Stomach (tissue), 8 donors: ENCODE measurements at regions not wholly inside any gene's neighbourhood (a gene's known extent, or its start where the extent isn't known, plus 50 kb on each side); places are given as distances from the start of the nearest gene placed in this dataset.

ENCODE experiments used
- DNase-seq, 2 donors: peaks; one replicate each; pipeline versions ENCODE4 v3.0.0 to v3.0.0-alpha.2; 2013 to 2019
- H3K27ac ChIP-seq, 5 donors: fragments of 200-600 bp in 4 of 5; sonication (generic) in 4 of 5; one replicate each; pipeline ENCODE4 v1.5.1; 2013 to 2019; ENCODE audit warnings: mild to moderate bottlenecking in 1 of 5, moderate library complexity in 1 of 5
- H3K27me3 ChIP-seq, 3 donors: fragments of 200-600 bp; sonication (generic); one replicate each; pipeline ENCODE4 v1.5.1; 2017 to 2019; ENCODE audit warnings: mixed run types in 1 of 3
- H3K36me3 ChIP-seq, 4 donors: fragments of 200-600 bp; sonication (generic); 1 replicate in 3 of 4; 2 replicates in 1 of 4; pipeline ENCODE4 v1.5.1; 2016 to 2019
- H3K4me1 ChIP-seq, 4 donors: fragments of 200-600 bp; sonication (generic); one replicate each; pipeline ENCODE4 v1.5.1; 2016 to 2019
- H3K4me3 ChIP-seq, 4 donors: fragments of 200-600 bp; sonication (generic) in 3 of 4; one replicate each; pipeline ENCODE4 v1.5.1; 2016 to 2019; ENCODE audit warnings: mild to moderate bottlenecking in 1 of 4
- H3K9me3 ChIP-seq, 4 donors: fragments of 200-600 bp; sonication (generic); one replicate each; pipeline ENCODE4 v1.5.1; 2016 to 2019
- CTCF ChIP-seq, 7 experiments: fragments of 450-650 bp in 4 of 7; fragments of 200-600 bp in 3 of 7; sonication (generic) in 3 of 7; IDR thresholded peaks; one replicate each; pipeline ENCODE4 v1.5.1; 2016 to 2019; ENCODE audit warnings: antibody characterized with exemption in 7 of 7, control low read depth in 2 of 7, mild to moderate bottlenecking in 1 of 7
- EP300 ChIP-seq: sonication (generic); formaldehyde crosslinking; IDR thresholded peaks from one replicate; pipeline ENCODE4 v1.6.1; 2017; ENCODE audit warnings: antibody characterized with exemption
- POLR2A ChIP-seq, 4 donors: fragments of 450-650 bp; IDR thresholded peaks; one replicate each; pipeline ENCODE4 v1.6.1; 2016; ENCODE audit warnings: antibody characterized with exemption in 4 of 4, control low read depth in 2 of 4, mild to moderate bottlenecking in 1 of 4, moderate library complexity in 1 of 4
- POLR2AphosphoS5 ChIP-seq, 3 donors: sonication (generic); formaldehyde crosslinking; IDR thresholded peaks; one replicate each; pipeline ENCODE4 v1.6.1; 2016; ENCODE audit warnings: antibody characterized with exemption in 3 of 3
- WGBS, 5 donors: extraction: QIAGEN DNeasy Blood & Tissue Kit in 3 of 5; methylation state at CpG; one replicate each; pipeline versions ENCODE4 v1.1.5 to v1.1.7; 2013 to 2018; 5-methylcytosine and 5-hydroxymethylcytosine counted together
- intact Hi-C: fragments of 100-400 bp; cut with DNase I; formaldehyde crosslinking; loops from one replicate; pipeline ENCODE4 v1.15.1; 2023; ENCODE audit warnings: low total_unique reads
- donor health status: healthy with polysubstance abuse.
- donor health status: Bipolar disorder and iron deficiency.
- donor health status: healthy.

DNA sequence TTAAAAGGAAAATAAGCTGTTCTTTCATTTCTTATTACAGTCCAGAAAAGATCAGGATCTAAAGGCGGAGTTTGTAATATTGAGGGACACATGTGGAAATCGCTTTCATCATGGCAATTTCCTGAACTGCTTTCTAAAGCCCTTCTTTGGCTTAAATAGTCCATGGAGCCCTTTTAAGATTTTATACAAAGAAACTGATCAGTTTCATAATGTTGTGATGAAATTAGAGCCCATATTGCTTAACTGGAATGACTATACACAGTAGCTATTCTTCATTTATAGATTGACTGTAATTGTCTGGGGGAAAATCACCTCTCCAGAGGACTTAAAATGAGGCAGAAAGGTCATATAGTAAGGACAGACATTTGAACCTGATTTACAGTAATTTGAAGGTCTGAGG is 322.2 kb downstream of the ETAA1 start:
- H3K9me3 ChIP-seq = peaks cover 0 to 13% (median 0%) of the 10 kb centered on the region in 4 donors
- H3K4me3 ChIP-seq = no peak overlapping the region
- 70 to 92% (median 87%) methylated on average over 2 of the region's 2 CpGs for whole genome bisulfite sequencing, 5 donors
- H3K27me3 ChIP-seq = no peaks in the 10 kb centered on the region
- no peak for DNase-seq
- intact Hi-C loops = no loop called here
- TF ChIP-seq POLR2AphosphoS5 (IDR thresholded peaks at IDR 0.05) (no peak), CTCF (IDR thresholded peaks at IDR 0.05) (no peak), POLR2A (IDR thresholded peaks at IDR 0.05) (no peak), EP300 (no peak)
- H3K4me1 ChIP-seq = no peaks in the 10 kb centered on the region
- H3K27ac ChIP-seq = no peak overlapping the region
- H3K36me3 ChIP-seq = no peaks in the 10 kb centered on the region

GRCh38 chr2:67721516-67721915 is 324.4 kb downstream of the ETAA1 start:
- intact Hi-C loops = no loop called here
- H3K4me1 ChIP-seq = no peaks in the 10 kb centered on the region
- no peak overlapping the region for H3K27ac ChIP-seq
- peaks cover 0 to 13% (median 0%) of the 10 kb centered on the region in 4 donors for H3K9me3 ChIP-seq
- H3K36me3 ChIP-seq = no peaks in the 10 kb centered on the region
- H3K27me3 ChIP-seq = no peaks in the 10 kb centered on the region
- 51 to 88% (median 61%) methylated on average over 1 of the region's 1 CpG for WGBS, 5 donors
- TF ChIP-seq POLR2A (IDR thresholded peaks at IDR 0.05) (no peak), CTCF (IDR thresholded peaks at IDR 0.05) (no peak)
- DNase-seq = no peak
- H3K4me3 ChIP-seq = no peak overlapping the region

DNA sequence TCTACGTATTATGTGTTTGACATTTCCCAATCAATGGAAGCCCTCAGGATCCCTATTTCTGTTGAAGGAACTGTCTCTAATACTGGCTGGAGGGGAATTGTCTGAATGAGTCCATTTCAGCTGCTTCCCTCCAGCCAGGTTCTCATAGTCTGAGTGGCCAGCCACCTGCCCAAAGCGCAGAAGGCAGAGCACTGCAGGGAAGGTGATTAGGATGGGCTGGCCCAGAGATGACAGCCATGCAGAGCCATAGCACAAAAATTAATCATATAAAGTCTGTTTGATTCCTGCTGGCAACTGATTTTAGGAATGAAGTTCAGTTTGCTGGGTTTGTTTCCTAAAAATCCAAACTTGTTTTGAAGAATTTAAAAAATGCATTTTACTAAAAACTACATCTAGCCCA is 327.1 kb downstream of the ETAA1 start:
- Histone ChIP-seq H3K27me3 (no peaks in the 10 kb centered on the region), H3K4me1 (no peaks in the 10 kb centered on the region), H3K27ac (no peak overlapping the region), H3K4me3 (no peak overlapping the region), H3K36me3 (no peaks in the 10 kb centered on the region), H3K9me3 (peaks cover 0 to 13% (median 0%) of the 10 kb centered on the region in 4 donors)
- WGBS, 5 donors = 95 to 100% (median 97%) methylated on average over 2 of the region's 2 CpGs
- TF ChIP-seq CTCF (IDR thresholded peaks at IDR 0.05) = no peak
- TF ChIP-seq EP300 = no peak
- no peak for TF ChIP-seq POLR2AphosphoS5 (IDR thresholded peaks at IDR 0.05)
- TF ChIP-seq POLR2A (IDR thresholded peaks at IDR 0.05) = no peak
- no peak for DNase-seq
- intact Hi-C loops = no loop called here

DNA sequence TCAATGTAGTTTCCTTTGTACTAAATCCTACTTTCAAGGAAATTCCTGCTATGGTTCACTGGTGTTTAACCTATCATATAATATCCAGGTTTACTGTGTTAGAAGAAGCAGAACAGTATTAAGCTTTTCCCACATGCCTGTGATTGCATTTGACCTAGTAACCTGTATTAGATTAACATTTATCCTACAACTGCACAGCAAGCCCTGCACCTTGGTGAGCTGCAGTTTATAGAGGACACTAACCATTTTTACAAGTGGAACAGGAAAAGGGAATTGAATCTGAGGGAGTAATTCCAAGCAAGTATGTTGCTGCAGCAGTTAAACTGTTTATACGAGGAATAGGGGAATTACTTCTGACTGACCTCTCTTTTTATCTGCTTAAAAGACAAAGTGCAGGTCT is 328.6 kb downstream of the ETAA1 start:
- no peak overlapping the region for H3K4me3 ChIP-seq
- no peaks in the 10 kb centered on the region for H3K27me3 ChIP-seq
- no peak overlapping the region for H3K27ac ChIP-seq
- no peak for DNase-seq
- intact Hi-C loops = no loop called here
- H3K36me3 ChIP-seq = no peaks in the 10 kb centered on the region
- no peak for TF ChIP-seq POLR2AphosphoS5 (IDR thresholded peaks at IDR 0.05)
- TF ChIP-seq CTCF (IDR thresholded peaks at IDR 0.05) = no peak
- WGBS, 5 donors = 17 to 60% (median 31%) methylated on average over 1 of the region's 1 CpG
- peaks cover 0 to 13% (median 0%) of the 10 kb centered on the region in 4 donors for H3K9me3 ChIP-seq
- H3K4me1 ChIP-seq = no peaks in the 10 kb centered on the region

- 60 to 70% (median 67%) methylated on average over 4 of the region's 4 CpGs for WGBS, 5 donors
- H3K36me3 ChIP-seq = no peaks in the 10 kb centered on the region
- TF ChIP-seq EP300 = no peak
- TF ChIP-seq CTCF (IDR thresholded peaks at IDR 0.05) = no peak
- no peak for TF ChIP-seq POLR2A (IDR thresholded peaks at IDR 0.05)
- no peak for TF ChIP-seq POLR2AphosphoS5 (IDR thresholded peaks at IDR 0.05)
- no peak overlapping the region for H3K4me3 ChIP-seq
- intact Hi-C loops = no loop called here
- no peak overlapping the region for H3K27ac ChIP-seq
- no peaks in the 10 kb centered on the region for H3K27me3 ChIP-seq
- H3K4me1 ChIP-seq = no peaks in the 10 kb centered on the region
- H3K9me3 ChIP-seq = peaks cover 0 to 7% (median 0%) of the 10 kb centered on the region in 4 donors
- peak in 1 of 2 donors; percentile 16 for DNase-seq
These were observed 329.3 kb downstream of the ETAA1 start for GRCh38 chr2:67726416-67726815.
